Transverse colon (tissue), 4 donors: ENCODE measurements at regions not wholly inside any gene's neighbourhood (a gene's known extent, or its start where the extent isn't known, plus 50 kb on each side); places are given as distances from the start of the nearest gene placed in this dataset.

Experiments
- EP300 ChIP-seq: sonication (generic); formaldehyde crosslinking; IDR thresholded peaks from one replicate; pipeline ENCODE4 v1.6.1; 2017; ENCODE audit warnings: antibody characterized with exemption, low read depth
- POLR2A ChIP-seq: fragments of 450-650 bp; IDR thresholded peaks from one replicate; pipeline ENCODE4 v1.6.1; 2016; ENCODE audit warnings: antibody characterized with exemption, mild to moderate bottlenecking, moderate library complexity
- POLR2AphosphoS5 ChIP-seq, 3 donors: sonication (generic); formaldehyde crosslinking; IDR thresholded peaks; one replicate each; pipeline ENCODE4 v1.6.1; 2016; ENCODE audit warnings: antibody characterized with exemption in 3 of 3
- TF ChIP-seq, protein P1 (sequence below), 5 experiments: fragments of 200-600 bp in 3 of 5; fragments of 450-650 bp in 2 of 5; sonication (generic) in 3 of 5; IDR thresholded peaks; 1 replicate in 2 of 5; 2 replicates in 3 of 5; pipeline ENCODE4 v1.5.1; 2016 to 2017; ENCODE audit warnings: antibody characterized with exemption in 5 of 5, inconsistent platforms in 3 of 5, mild to moderate bottlenecking in 2 of 5, moderate library complexity in 1 of 5

DNA sequence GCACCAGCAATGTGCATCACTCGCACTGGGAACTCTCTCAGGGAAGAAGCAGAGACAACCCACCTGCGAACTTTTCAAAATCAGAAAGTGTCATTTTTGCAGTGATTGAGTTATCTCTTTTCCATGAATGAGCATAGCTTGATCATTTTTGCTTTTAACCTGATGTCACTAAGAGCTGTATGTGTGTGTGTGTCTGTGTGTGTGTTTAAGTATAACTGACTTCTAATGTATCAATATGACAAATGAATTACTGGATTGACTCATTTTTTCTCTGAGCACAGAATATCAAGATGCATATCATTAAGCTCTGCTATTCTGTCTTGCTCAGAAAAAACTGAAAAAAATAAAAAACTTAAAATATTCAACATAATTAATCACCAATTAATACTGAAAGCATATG lies 548.9 kb upstream of the MARCKS start:
- TF ChIP-seq, protein P1, sequence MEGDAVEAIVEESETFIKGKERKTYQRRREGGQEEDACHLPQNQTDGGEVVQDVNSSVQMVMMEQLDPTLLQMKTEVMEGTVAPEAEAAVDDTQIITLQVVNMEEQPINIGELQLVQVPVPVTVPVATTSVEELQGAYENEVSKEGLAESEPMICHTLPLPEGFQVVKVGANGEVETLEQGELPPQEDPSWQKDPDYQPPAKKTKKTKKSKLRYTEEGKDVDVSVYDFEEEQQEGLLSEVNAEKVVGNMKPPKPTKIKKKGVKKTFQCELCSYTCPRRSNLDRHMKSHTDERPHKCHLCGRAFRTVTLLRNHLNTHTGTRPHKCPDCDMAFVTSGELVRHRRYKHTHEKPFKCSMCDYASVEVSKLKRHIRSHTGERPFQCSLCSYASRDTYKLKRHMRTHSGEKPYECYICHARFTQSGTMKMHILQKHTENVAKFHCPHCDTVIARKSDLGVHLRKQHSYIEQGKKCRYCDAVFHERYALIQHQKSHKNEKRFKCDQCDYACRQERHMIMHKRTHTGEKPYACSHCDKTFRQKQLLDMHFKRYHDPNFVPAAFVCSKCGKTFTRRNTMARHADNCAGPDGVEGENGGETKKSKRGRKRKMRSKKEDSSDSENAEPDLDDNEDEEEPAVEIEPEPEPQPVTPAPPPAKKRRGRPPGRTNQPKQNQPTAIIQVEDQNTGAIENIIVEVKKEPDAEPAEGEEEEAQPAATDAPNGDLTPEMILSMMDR (IDR thresholded peaks at IDR 0.05): no peak
- no peak for TF ChIP-seq POLR2A
- no peak for TF ChIP-seq POLR2AphosphoS5 (IDR thresholded peaks at IDR 0.05)
- TF ChIP-seq EP300: no peak
